OCI-LY7 (cell line): ENCODE measurements at regions not wholly inside any gene's neighbourhood (a gene's known extent, or its start where the extent isn't known, plus 50 kb on each side); places are given as distances from the start of the nearest gene placed in this dataset.

Experiments
- BruUV-seq: library from RNA; stranded (reverse); fragments of 400-500 nt; replicated peaks from 2 replicates; lab custom pipeline; 2021; lab: Mats Ljungman, UMichigan
- CTCF ChIA-PET: fragments of 300-600 bp; sonication (Branson Sonifier 250); formaldehyde crosslinking; loops from one replicate; lab custom pipeline; 2022; ENCODE audit warnings: antibody characterized with exemption; ENCODE audit not compliant: unreplicated experiment; lab: Charles Lee
- POLR2A ChIA-PET: fragments of 300-600 bp; sonication (Branson Sonifier 250); formaldehyde crosslinking; loops from one replicate; lab custom pipeline; 2022; ENCODE audit warnings: antibody characterized with exemption; lab: Charles Lee
- DNase-seq: peaks from one replicate; pipeline ENCODE4 v3.0.0-alpha.2; 2015; ENCODE audit warnings: low spot score
- H2AFZ ChIP-seq: fragments of 200-600 bp; sonication (generic), shearing (Covaris generic); 2 replicates; pipeline ENCODE4 v1.6.1; 2014; ENCODE audit warnings: mild to moderate bottlenecking, antibody characterized with exemption, low read length, moderate library complexity
- H3K27ac ChIP-seq: fragments of 200-600 bp; sonication (generic); 2 replicates; pipeline ENCODE4 v1.5.1; 2014; ENCODE audit warnings: mixed run types, low read depth, mild to moderate bottlenecking, moderate library complexity, low read length, inconsistent platforms; ENCODE audit not compliant: poor library complexity, severe bottlenecking
- H3K36me3 ChIP-seq: fragments of 200-600 bp; sonication (generic); 2 replicates; pipeline ENCODE4 v1.6.1; 2014; ENCODE audit warnings: mild to moderate bottlenecking, antibody characterized with exemption, low read length, moderate library complexity, mixed read lengths; ENCODE audit not compliant: insufficient read depth
- H3K4me1 ChIP-seq: fragments of 200-600 bp; sonication (generic); 2 replicates; pipeline ENCODE4 v1.5.1; 2014; ENCODE audit warnings: mild to moderate bottlenecking, low read length; ENCODE audit not compliant: insufficient read depth, poor library complexity, severe bottlenecking
- H3K4me2 ChIP-seq: fragments of 200-600 bp; sonication (generic); 2 replicates; pipeline ENCODE4 v1.6.1; 2014; ENCODE audit warnings: mild to moderate bottlenecking, low read length
- H3K4me3 ChIP-seq: fragments of 200-600 bp; sonication (generic); 2 replicates; pipeline ENCODE4 v1.5.1; 2014; ENCODE audit warnings: mild to moderate bottlenecking, low read depth, low read length; ENCODE audit not compliant: poor library complexity, severe bottlenecking
- H3K79me2 ChIP-seq: fragments of 200-600 bp; sonication (generic); 2 replicates; pipeline ENCODE4 v1.6.1; 2016; ENCODE audit warnings: low read depth, mild to moderate bottlenecking, low read length, moderate library complexity, mixed read lengths; ENCODE audit not compliant: insufficient read depth
- H3K9me2 ChIP-seq: fragments of 200-600 bp; sonication (generic); 2 replicates; pipeline ENCODE4 v1.6.1; 2016; ENCODE audit warnings: mild to moderate bottlenecking, low read length, mixed read lengths; ENCODE audit not compliant: insufficient read depth
- H3K9me3 ChIP-seq: fragments of 200-600 bp; sonication (generic); 2 replicates; pipeline ENCODE4 v1.6.1; 2014; ENCODE audit warnings: mild to moderate bottlenecking, mixed run types, low read length, mixed read lengths
- H4K20me1 ChIP-seq: fragments of 200-600 bp; sonication (generic); 2 replicates; pipeline ENCODE4 v1.6.1; 2014; ENCODE audit warnings: mild to moderate bottlenecking, antibody characterized with exemption, low read length, moderate library complexity, mixed read lengths; ENCODE audit not compliant: insufficient read depth
- EZH2phosphoT487 ChIP-seq: fragments of 200-600 bp; sonication (generic); IDR thresholded peaks from 2 replicates; pipeline ENCODE4 v1.6.1; 2018; ENCODE audit warnings: low read depth, borderline replicate concordance, mild to moderate bottlenecking, mixed run types, antibody characterized with exemption, low read length, moderate library complexity, mixed read lengths
- intact Hi-C: fragments of 100-400 bp; cut with micrococcal nuclease; formaldehyde crosslinking; loops from one replicate; pipeline ENCODE4 v1.10.0; 2022; ENCODE audit not compliant: unreplicated experiment
- TF ChIP-seq, protein P1 (sequence below): fragments of 200-600 bp; sonication (generic); conservative IDR thresholded peaks from 2 replicates; pipeline ENCODE4 v1.5.1; 2014; ENCODE audit warnings: mild to moderate bottlenecking, antibody characterized with exemption, low read length, moderate library complexity, mixed read lengths

DNA sequence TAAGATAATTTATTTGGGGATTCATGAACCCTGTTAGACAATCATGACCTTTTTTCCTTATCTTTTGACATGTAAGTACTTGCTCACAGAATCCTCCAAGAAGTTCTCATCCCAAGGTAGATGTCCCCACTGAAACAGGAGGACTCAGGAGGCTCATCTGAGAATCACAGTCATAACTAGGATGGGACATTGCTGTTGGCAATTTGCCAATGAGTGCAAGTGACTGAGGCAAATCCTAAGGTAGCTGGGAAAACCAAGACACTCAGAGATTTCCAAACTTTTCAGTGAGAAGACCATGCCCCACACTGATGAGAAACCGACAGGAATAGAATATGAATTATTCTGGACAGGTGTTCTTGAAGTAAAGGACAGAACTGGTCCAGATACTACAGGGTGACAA lies 735.0 kb downstream of the TMEM182 start:
- Histone ChIP-seq H3K4me2 (no peak overlapping the region), H2AFZ (no peak overlapping the region), H3K9me2 (no peaks in the 10 kb centered on the region), H3K4me3 (no peak overlapping the region), H3K27ac (no peak overlapping the region), H3K9me3 (no peaks in the 10 kb centered on the region), H3K79me2 (no peaks in the 10 kb centered on the region), H3K36me3 (no peaks in the 10 kb centered on the region), H3K4me1 (no peaks in the 10 kb centered on the region), H4K20me1 (no peaks in the 10 kb centered on the region)
- no TSS peak for BruUV-seq
- TF ChIP-seq, protein P1, sequence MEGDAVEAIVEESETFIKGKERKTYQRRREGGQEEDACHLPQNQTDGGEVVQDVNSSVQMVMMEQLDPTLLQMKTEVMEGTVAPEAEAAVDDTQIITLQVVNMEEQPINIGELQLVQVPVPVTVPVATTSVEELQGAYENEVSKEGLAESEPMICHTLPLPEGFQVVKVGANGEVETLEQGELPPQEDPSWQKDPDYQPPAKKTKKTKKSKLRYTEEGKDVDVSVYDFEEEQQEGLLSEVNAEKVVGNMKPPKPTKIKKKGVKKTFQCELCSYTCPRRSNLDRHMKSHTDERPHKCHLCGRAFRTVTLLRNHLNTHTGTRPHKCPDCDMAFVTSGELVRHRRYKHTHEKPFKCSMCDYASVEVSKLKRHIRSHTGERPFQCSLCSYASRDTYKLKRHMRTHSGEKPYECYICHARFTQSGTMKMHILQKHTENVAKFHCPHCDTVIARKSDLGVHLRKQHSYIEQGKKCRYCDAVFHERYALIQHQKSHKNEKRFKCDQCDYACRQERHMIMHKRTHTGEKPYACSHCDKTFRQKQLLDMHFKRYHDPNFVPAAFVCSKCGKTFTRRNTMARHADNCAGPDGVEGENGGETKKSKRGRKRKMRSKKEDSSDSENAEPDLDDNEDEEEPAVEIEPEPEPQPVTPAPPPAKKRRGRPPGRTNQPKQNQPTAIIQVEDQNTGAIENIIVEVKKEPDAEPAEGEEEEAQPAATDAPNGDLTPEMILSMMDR = no peak
- TF ChIP-seq EZH2phosphoT487 = no peak
- ChIA-PET POLR2A (no interaction called here), CTCF (no interaction called here)
- intact Hi-C loops = no loop called here
- no peak for DNase-seq

DNA sequence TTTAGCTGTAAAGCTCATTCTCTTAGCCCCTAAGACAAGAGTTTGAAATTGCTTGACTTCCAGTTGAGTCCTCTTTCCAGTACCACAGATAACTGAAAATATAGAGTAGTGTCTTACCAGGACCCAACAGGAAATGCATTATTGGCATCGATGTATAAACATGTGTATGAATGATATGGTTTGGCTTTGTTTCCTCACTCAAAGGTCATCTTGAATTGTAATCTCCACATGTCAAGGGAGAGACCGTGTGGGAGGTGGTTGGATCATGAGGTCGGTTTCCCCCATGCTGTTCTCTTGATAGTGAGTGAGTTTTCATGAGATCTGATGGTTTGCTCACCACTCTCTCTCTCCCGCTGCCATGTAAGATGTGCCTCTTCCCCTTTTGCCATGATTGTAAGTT lies 745.0 kb downstream of the TMEM182 start:
- BruUV-seq = no TSS peak
- ChIA-PET CTCF (no interaction called here), POLR2A (no interaction called here)
- TF ChIP-seq, protein P1 = no peak
- TF ChIP-seq EZH2phosphoT487 = no peak
- no peaks in the 10 kb centered on the region; the same call in 1 of the 2 replicates for H3K9me3 ChIP-seq
- H2AFZ ChIP-seq = no peak overlapping the region
- H3K36me3 ChIP-seq = no peaks in the 10 kb centered on the region
- no peak overlapping the region for H3K4me3 ChIP-seq
- intact Hi-C loops = no loop called here
- H3K79me2 ChIP-seq = no peaks in the 10 kb centered on the region
- no peaks in the 10 kb centered on the region for H3K4me1 ChIP-seq
- H3K9me2 ChIP-seq = no peaks in the 10 kb centered on the region
- no peak overlapping the region for H3K4me2 ChIP-seq
- H4K20me1 ChIP-seq = no peaks in the 10 kb centered on the region
- DNase-seq = no peak
- H3K27ac ChIP-seq = no peak overlapping the region

DNA sequence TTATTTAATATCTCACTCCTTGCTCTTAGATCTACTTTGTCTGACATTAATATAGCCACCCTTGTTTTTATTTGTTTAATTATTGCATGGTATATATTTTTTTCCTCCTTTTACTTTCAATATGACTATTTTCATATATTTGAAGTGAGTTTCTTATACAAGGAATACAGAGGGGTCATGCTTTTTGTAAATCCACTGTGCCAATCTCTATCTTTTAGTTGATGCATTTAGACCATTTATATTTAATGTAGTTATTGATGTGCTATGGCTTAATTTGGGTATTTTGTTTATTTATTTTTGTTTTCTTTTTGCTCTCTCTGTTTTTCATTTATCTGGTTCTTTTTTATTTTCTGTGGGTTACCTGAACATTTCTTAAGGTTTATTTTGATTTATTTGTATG lies 750.6 kb downstream of the TMEM182 start:
- no peak for DNase-seq
- Histone ChIP-seq H3K27ac (no peak overlapping the region), H3K4me3 (no peak overlapping the region), H3K9me3 (no peaks in the 10 kb centered on the region; the same call in 1 of the 2 replicates), H3K36me3 (no peaks in the 10 kb centered on the region), H3K79me2 (no peaks in the 10 kb centered on the region), H4K20me1 (no peaks in the 10 kb centered on the region), H3K4me2 (no peak overlapping the region), H3K4me1 (no peaks in the 10 kb centered on the region), H2AFZ (no peak overlapping the region), H3K9me2 (no peaks in the 10 kb centered on the region)
- intact Hi-C loops = no loop called here
- POLR2A ChIA-PET = interaction anchor here (0.6 kb wide), 1 partner anchor 1679 kb away, joined by 3 read pairs; no protein-coding TSS in a partner anchor
- CTCF ChIA-PET = no interaction called here
- TF ChIP-seq, protein P1 = no peak
- no peak for TF ChIP-seq EZH2phosphoT487
- BruUV-seq = no TSS peak
